GM12874 (cell line): ENCODE measurements at regions not wholly inside any gene's neighbourhood (a gene's known extent, or its start where the extent isn't known, plus 50 kb on each side); places are given as distances from the start of the nearest gene placed in this dataset.

Source experiments
- CTCF ChIP-seq: IDR thresholded peaks from 2 replicates; pipeline ENCODE4 v1.5.1; 2011; ENCODE audit warnings: low read depth, mild to moderate bottlenecking, control low read depth, low read length, moderate library complexity; ENCODE audit not compliant: insufficient read depth

DNA sequence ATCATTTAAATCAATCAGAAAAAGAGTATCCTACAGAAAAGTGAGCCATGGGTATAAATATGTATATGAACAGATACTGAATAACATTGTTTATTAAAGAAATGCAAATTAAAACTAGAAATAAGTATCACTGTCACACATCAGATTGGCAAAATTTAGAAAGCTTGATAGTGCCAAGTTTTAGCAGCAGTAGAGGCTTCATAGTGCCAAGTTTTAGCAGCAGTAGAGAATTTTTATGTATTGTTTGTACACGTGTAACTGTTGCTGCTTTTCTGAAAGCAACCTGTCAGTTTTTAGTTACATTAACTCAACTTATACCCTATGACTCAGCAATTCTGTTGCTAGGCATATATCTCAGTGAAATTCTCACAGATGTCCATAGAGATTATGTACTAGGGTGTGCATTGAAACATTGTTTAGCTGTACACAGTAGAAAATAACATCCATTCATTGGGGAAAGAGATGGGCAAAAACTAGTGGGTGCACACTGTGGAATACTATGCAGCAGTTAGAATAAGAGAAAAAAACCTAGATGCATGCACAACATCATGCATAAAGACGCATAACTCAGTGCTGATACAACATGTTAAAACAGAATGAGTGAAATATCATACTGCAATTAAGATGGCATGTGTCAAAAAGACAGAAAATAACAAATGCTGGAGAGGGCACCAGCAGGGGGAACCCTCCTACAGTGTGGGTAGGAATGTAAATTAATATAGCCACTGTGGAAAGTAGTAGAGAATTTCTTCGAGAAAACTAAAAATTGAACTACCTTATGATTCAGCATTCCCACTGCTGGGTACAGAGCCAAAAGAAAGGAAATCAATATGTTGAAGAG lies 294.5 kb upstream of the NT5C1B start:
- peak; percentile 43; the same call in 1 of the 2 replicates for TF ChIP-seq CTCF

GRCh38 chr2:18871430-18871829 lies 282.1 kb upstream of the NT5C1B start:
- no peak for TF ChIP-seq CTCF

GRCh38 chr2:18870307-18870706 lies 280.9 kb upstream of the NT5C1B start:
- no peak for TF ChIP-seq CTCF

DNA sequence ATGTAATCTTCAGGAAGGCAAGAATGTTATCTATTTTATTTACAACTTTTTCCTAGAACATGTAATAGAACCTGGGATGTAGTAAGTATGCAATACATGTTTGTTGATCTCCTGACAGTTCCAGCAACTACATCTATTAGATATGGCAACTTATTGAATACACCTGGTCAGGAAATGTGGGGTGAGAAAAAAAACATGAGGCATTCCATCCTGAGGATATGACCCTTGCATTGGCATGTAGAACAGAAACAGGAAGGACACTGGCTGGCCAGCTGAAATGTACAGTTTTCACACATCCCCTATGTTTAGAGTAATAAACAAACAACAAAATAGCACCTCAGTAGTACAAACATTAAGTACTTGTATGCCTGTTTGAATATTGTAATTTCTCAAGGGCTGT lies 272.6 kb upstream of the NT5C1B start:
- no peak for TF ChIP-seq CTCF

GRCh38 chr2:18860179-18860578 lies 270.8 kb upstream of the NT5C1B start:
- TF ChIP-seq CTCF, result no peak

DNA sequence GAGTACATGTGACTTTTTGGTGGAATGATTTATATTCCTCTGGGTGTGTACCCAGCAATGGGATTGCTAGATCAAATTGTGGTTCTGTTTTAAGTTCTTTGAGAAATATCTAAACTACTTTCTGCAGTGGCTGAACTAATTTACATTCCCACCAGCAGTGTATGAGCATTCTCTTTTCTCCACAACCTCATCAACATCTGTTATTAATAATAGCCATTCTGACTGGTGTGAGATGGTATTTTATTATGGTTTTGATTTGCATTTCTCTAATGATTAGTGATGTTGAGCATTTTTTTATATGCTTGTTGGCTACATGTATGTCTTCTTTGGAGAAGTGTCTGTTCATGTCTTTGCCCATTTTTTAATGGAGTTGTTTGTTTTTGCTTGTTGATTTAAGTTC lies 267.4 kb upstream of the NT5C1B start:
- no peak for TF ChIP-seq CTCF

DNA sequence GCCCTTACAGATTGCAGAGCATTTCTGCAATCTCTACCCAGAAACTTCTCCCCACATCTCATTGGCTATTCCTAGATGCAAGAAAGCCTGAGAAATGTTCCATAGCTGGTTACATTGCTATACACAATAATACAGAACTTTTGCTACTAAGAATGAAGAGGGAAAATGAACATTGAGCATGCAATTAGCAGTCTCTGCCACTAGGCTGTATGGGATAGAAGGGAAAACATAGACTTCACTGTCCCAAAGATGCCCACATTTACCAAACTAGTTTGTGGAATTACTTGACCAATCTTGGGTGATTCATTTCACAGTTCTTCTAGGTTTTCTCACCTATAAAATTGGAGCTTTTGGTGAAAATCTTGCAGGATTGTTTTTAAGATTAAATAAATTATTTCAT lies 265.7 kb upstream of the NT5C1B start:
- TF ChIP-seq CTCF, result peak; percentile 17; the same call in 1 of the 2 replicates
